GM19455 (cell line): ENCODE measurements at regions not wholly inside any gene's neighbourhood (a gene's known extent, or its start where the extent isn't known, plus 50 kb on each side); places are given as distances from the start of the nearest gene placed in this dataset.

ENCODE experiments used
- ATAC-seq: cut with Tn5 transposase; IDR thresholded peaks from one replicate; pipeline ENCODE4 v1.9.1; 2021; ENCODE audit not compliant: unreplicated experiment

DNA sequence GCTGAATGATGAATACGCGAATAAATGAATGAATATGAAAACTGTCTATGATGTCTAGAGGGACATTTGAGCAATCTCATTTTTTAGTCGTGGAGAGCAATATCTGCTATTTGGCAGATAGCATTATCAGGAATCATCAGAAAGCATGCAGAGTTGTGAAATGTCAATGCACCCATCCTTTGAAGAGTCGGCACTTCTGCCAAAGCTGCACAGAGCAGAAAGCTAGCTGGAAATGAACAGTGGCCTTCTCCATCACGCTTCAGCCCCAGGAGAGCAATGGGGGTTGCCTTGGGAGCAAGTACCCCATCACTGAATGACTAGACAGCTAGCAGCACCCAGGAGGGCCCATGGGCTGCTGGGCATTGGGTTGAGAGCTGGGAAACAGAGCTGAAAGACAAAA lies 69.1 kb upstream of the PROK2 start:
- no peak for ATAC-seq

DNA sequence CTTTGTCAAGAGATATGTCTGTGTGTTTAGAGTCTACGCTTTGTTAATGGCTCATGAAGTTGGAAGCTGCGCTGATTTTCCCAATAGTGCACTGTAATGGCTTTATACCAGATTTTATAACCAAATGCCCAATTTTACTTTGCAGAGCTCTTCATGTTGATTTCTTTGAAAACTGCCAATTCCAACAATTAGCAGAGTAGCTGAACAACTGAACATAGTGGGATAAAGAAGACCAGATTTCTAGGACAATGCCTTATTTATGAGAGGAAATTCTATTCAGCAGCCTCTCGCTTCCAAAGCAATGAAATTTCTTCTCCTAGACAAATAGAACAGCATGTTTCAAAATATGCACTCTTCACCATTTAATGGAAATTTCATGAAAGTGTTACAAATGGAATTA lies 66.9 kb upstream of the PROK2 start:
- no peak for ATAC-seq

DNA sequence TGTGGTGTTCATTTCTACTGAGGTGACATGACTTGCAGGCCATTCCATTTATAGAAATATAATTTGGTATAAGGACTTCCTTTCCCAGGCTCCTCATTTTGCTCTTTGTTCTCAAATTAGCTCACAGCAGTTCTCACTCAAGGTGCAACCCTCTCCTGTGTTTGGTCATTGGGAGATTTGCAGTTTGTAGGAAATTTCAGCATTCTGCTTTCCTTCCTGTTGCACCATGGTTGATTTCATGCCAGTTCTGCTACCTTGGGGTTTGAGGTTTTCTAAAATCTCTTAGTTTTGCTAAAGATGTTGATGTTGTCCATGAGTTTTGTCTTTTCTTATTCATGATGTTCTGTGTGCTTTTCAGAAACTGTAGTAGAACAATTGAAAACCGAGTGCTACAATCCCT lies 65.7 kb upstream of the PROK2 start:
- ATAC-seq = no peak

DNA sequence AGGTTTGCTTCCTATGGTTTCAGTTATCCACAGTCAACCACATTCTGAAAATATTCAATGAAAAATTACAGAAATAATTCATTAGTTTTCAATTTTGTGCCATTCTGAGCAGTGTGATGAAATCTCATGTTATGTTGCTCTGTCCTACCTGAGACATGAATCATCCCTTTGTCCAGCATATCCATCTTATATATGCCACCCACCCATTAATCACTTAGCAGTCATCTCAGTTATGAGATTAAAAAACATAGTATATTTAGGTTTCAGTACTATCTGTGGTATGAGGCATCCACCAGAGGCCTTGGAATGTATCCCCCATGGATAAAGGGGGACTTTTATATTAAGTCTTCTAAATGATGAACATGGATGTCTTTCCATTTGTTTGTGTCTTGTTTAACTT lies 64.7 kb upstream of the PROK2 start:
- no peak for ATAC-seq

DNA sequence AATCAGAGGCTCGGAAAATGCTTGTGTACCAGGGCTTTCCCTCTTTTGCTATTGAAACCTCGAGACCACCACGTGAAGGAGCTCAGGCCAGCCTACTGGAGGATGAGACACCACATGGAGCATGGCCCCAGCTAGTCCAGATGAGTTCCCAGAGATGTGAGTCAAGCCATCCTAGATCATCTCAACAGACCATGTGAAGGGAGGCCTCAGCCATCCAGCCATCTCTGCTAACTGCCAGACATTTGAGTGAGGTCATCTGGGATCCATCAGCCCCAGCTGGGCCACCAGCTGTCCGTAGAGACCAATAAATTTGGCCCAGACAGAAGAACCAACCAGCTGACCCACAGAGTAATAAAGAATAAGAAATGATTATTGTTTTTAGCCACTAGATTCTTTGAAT lies 62.8 kb upstream of the PROK2 start:
- no peak for ATAC-seq

DNA sequence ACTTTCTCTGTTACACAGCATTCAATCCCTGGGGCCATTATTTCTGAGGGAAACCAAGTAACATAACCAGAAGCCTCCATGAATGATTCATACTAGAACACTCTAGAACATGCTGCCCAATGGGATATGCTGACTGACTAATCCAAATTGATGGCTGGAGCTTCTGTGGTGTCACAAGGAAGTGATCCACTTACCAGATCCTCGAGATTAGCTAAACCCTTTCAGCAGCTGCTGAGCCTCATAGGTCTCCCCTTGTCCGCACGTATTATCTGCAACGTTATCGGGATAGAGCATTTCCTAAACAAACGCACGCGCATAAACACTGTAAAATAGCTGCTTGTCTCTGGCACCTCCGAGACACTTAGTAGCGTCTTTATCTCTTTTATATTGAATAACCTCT lies 61.2 kb upstream of the PROK2 start:
- no peak for ATAC-seq

DNA sequence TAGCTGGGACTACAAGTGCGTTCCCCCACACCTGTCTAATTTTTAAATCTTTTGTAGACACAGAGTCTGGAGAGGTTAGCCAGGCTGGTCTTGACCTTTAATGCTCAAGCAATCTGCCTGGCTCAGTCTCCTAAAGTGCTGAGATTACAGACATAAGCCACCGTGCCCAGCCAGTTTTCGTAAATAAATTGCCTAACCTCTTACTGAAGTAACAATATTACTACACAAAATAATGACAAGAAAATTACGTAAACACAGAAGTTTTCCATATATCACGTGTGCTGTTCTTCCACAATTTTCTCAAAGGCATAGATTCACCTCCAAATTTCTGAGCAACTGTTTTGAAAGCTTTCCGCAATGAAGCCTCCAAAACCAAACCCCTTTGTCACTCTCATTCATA lies 58.1 kb upstream of the PROK2 start:
- no peak for ATAC-seq

DNA sequence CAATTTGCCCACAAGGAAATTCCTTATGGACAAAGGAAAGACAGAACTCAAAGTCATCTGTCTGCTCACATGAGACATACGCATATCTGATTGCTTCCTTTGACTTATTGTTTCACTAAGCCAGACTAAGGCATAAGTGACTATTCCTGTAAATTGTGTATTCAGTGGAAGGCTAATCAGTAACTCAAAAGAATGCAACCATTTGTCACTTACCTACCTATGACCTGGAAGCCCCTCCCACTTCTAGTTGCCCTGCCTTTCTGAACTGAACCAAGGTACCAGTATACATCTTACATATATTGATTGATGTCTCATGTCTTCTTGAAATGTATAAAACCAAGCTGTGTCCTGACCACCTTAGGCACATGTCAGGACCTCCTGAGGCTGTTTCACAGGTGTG lies 53.5 kb upstream of the PROK2 start:
- ATAC-seq = no peak
